ENCODE measurements at regions not wholly inside any gene's neighbourhood (a gene's known extent, or its start where the extent isn't known, plus 50 kb on each side); places are given as distances from the start of the nearest gene placed in this dataset.

DNA sequence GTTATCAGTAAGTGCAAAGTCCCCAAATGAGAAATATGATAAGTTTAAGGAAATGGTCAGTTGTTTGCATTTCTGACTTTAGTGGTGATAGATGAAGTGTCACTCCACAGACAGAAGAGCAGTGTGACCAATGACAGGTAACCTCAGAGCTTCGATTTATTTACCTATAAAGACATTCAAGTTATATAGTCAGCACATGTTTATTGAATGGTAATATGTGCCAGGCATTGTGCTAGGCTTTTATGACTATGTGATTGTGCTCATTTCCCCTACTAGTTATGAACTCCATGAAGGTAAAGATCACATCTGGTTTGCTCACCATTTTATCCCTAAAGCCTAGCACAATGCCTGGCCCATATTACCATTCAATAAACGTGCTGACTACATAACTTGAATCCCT is 222.4 kb downstream of the HHIPL2 start:
- no peak for DNase-seq (ENCODE audit: low spot score)
- TF ChIP-seq, protein P1, sequence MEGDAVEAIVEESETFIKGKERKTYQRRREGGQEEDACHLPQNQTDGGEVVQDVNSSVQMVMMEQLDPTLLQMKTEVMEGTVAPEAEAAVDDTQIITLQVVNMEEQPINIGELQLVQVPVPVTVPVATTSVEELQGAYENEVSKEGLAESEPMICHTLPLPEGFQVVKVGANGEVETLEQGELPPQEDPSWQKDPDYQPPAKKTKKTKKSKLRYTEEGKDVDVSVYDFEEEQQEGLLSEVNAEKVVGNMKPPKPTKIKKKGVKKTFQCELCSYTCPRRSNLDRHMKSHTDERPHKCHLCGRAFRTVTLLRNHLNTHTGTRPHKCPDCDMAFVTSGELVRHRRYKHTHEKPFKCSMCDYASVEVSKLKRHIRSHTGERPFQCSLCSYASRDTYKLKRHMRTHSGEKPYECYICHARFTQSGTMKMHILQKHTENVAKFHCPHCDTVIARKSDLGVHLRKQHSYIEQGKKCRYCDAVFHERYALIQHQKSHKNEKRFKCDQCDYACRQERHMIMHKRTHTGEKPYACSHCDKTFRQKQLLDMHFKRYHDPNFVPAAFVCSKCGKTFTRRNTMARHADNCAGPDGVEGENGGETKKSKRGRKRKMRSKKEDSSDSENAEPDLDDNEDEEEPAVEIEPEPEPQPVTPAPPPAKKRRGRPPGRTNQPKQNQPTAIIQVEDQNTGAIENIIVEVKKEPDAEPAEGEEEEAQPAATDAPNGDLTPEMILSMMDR (IDR thresholded peaks at IDR 0.05; ENCODE audit: extremely low read depth, missing control alignments) = no peak

DNA sequence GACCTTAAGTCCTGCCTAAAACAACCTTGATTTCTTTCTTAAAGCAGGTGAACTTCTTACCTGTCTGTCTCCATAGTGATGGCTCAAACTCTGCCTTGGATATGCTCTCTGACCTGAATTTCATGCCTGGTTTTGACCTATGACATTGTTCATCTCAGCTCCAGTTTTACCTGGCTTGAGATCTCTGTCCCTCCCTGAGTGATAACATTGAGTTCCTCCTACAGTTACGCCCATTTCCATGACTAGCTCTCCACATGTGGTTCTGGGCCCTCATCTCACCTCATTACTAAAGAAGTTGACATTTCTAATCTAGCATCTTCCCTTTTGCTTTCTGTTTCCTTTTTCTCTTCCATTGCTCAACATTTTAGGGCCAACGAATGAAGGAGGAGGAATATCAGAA is 233.1 kb downstream of the HHIPL2 start:
- no peak for DNase-seq (ENCODE audit: low spot score)
- TF ChIP-seq, protein P1 (IDR thresholded peaks at IDR 0.05; ENCODE audit: extremely low read depth, missing control alignments) = no peak

DNA sequence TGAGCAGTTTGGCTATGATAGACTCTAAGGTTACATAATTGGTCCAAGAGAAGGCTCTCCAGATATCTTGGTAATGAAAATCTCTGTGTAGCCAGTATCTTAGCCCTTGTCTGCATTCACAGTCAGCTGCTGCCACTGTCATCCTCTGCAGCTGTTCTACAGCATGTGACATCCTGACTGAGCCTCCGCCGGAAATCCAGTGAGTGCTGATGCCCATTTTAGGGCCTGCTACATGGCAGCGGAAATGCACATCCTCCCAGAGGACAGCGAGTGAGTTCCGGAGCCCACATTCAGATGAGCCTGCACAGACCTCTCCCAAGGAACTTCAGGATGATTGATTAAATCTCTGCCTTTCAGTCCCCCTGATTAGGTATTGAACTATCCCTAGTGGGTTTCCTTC is 237.1 kb downstream of the HHIPL2 start:
- no peak for DNase-seq (ENCODE audit: low spot score)
- TF ChIP-seq, protein P1 (IDR thresholded peaks at IDR 0.05; ENCODE audit: extremely low read depth, missing control alignments) = no peak

DNA sequence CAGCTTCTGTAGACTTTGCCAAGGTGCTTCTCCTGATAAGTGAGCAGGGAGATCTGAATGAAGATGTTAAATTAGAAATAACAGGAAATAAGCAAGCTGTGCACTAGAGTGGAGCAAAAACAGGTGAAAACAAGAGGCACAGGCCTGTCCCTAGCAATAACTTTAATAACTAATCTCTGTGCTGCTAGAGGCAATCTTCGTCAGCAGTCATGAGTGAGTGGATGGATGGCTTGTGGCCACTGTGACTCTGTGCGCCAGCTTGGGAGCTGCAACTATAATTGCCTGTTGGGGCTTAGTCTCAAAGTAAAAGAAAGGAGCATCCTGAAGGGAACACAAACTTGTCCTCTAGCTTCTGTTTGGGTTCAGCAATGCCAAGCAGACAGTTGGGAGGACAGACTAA is 240.3 kb downstream of the HHIPL2 start:
- DNase-seq (ENCODE audit: low spot score) = no peak
- TF ChIP-seq, protein P1 (IDR thresholded peaks at IDR 0.05; ENCODE audit: extremely low read depth, missing control alignments) = no peak

DNA sequence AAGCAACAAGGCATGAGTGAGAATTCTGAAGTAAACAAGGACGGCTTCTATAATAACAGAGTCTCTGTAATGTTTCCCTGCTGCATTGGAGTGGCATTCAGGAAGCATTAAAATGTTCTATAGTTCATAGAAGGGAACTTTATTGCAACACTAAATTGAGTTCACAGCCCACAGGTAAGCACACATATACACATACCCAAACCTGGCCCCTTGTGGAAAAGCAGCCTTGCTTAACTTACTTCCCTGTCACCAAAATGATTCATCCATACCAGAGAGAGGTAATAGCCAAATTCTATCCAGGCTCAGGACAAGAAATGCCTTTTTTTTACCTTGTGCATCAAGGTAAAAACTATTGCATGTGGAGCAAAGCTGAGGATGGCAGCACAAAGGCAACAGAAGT is 241.4 kb downstream of the HHIPL2 start:
- TF ChIP-seq, protein P1 (IDR thresholded peaks at IDR 0.05; ENCODE audit: extremely low read depth, missing control alignments) = no peak
- DNase-seq (ENCODE audit: low spot score) = no peak

DNA sequence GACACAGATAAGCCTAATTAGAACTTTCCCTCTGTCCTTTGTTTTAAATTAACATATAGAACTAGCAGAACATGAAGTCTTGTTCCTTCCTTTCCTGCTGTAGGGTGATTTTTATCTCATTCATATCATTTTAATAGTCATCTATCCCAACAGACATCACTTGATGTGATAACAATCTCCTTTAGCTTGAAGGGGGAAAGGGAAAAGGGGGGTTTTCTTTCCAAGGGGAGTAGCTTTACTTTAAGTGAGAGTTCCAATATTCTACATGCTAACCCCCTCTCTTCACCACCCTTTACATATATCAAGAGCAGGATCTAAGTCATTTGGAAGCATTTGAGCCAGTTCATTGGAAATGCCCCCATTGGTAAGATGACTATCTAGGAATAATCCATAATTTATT is 241.9 kb downstream of the HHIPL2 start:
- DNase-seq (ENCODE audit: low spot score) = no peak
- TF ChIP-seq, protein P1 (IDR thresholded peaks at IDR 0.05; ENCODE audit: extremely low read depth, missing control alignments) = no peak

DNA sequence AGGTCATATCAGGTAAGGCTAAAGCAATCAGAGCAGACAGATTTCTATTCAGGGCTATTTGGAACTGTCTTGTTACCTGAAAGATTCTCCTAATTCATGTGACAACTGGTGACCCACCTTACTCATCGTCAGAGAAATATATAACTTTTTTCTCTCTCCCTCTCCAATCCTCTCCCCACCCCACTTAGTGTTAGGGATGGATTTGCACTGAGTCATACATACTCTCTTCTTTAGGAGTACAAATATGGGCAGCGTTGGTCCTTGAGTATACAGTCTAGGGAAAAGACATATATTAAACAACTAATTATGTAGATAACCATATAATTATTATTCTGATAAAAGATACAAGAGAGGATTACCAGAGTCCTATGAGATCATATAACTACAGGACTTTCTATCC is 246.3 kb downstream of the HHIPL2 start:
- no peak for DNase-seq (ENCODE audit: low spot score)

More for the DNA sequence above, 246.3 kb downstream of the HHIPL2 start:
- TF ChIP-seq, protein P1 (IDR thresholded peaks at IDR 0.05; ENCODE audit: extremely low read depth, missing control alignments) = no peak

Data from GM20000 (cell line).